ENCODE measurements at regions not wholly inside any gene's neighbourhood (a gene's known extent, or its start where the extent isn't known, plus 50 kb on each side); places are given as distances from the start of the nearest gene placed in this dataset.
"Not testable (repeated sequence)": the region's sequence is repeated elsewhere in the genome, so short reads cannot be mapped to it uniquely, and the experiment has no call there.

- dilution Hi-C loops (cut with MboI; ENCODE audit: extremely low pct_ligation_motif_present, low sequenced_read_pairs): no loop called here
- FAIRE-seq: no peak
- BruUV-seq (replicated peaks): no TSS peak
- Histone ChIP-seq H3K9me3 (replicated peaks; ENCODE audit: control insufficient read depth, insufficient read depth, low read length) (peaks cover 6% of the 10 kb centered on the region), H4K20me1 (replicated peaks; ENCODE audit: control insufficient read depth, extremely low read depth, insufficient read depth, low read length) (no peaks in the 10 kb centered on the region), H3K9ac (replicated peaks; ENCODE audit: extremely low read depth, insufficient read depth, low read length) (no peak overlapping the region), H3K79me2 (ENCODE audit: control insufficient read depth, insufficient read depth, low read length) (no peaks in the 10 kb centered on the region), H2AFZ (ENCODE audit: low read depth, low read length) (no peak overlapping the region), H3K4me2 (ENCODE audit: insufficient read depth, low read length) (no peak overlapping the region), H3K9me1 (replicated peaks; ENCODE audit: control insufficient read depth, extremely low read depth, insufficient read depth, low read length) (no peaks in the 10 kb centered on the region), H3K27me3 (ENCODE audit: control insufficient read depth in 2 of 2, insufficient read depth in 2 of 2, low read length in 2 of 2) (no peaks in the 10 kb centered on the region), H3K4me3 (replicated peaks in 1 of 3; ENCODE audit: insufficient read depth in 1 of 3, low read depth in 1 of 3, low read length in 3 of 3) (no peak overlapping the region), H3K27ac (ENCODE audit: insufficient read depth, low read depth, low read length) (no peak overlapping the region), H3K4me1 (ENCODE audit: control insufficient read depth, extremely low read depth, insufficient read depth, low read length) (no peaks in the 10 kb centered on the region), H3K36me3 (ENCODE audit: control insufficient read depth in 2 of 2, extremely low read depth in 1 of 2, insufficient read depth in 2 of 2, low read length in 2 of 2) (no peaks in the 10 kb centered on the region)
- intact Hi-C loops (cut with micrococcal nuclease): no loop called here
- ChIA-PET POLR2A (no interaction called here), CTCF (no interaction called here)
- no peak for TF ChIP-seq POLR2A (IDR thresholded peaks at IDR 0.05; ENCODE audit: low read depth, low read length)
- DNase-seq (ENCODE audit: low read depth, low spot score): no peak
These were observed 70.1 kb upstream of the TCERG1L start for GRCh38 chr10:131381576-131381975.

- CTCF ChIA-PET; H3K4me2 ChIP-seq (ENCODE audit: insufficient read depth, low read length); H3K9me1 ChIP-seq (replicated peaks; ENCODE audit: control insufficient read depth, extremely low read depth, insufficient read depth, low read length); H3K9ac ChIP-seq (replicated peaks; ENCODE audit: extremely low read depth, insufficient read depth, low read length); H3K27me3 ChIP-seq (ENCODE audit: control insufficient read depth in 2 of 2, insufficient read depth in 2 of 2, low read length in 2 of 2); POLR2A ChIA-PET; H3K36me3 ChIP-seq (ENCODE audit: control insufficient read depth in 2 of 2, extremely low read depth in 1 of 2, insufficient read depth in 2 of 2, low read length in 2 of 2); H3K4me1 ChIP-seq (ENCODE audit: control insufficient read depth, extremely low read depth, insufficient read depth, low read length); H3K27ac ChIP-seq (ENCODE audit: insufficient read depth, low read depth, low read length); H2AFZ ChIP-seq (ENCODE audit: low read depth, low read length); intact Hi-C loops (cut with micrococcal nuclease); dilution Hi-C loops (cut with MboI; ENCODE audit: extremely low pct_ligation_motif_present, low sequenced_read_pairs); DNase-seq (ENCODE audit: low read depth, low spot score); H3K4me3 ChIP-seq (replicated peaks in 1 of 3; ENCODE audit: insufficient read depth in 1 of 3, low read depth in 1 of 3, low read length in 3 of 3); BruUV-seq (replicated peaks); H3K9me3 ChIP-seq (replicated peaks; ENCODE audit: control insufficient read depth, insufficient read depth, low read length); H4K20me1 ChIP-seq (replicated peaks; ENCODE audit: control insufficient read depth, extremely low read depth, insufficient read depth, low read length); H3K79me2 ChIP-seq (ENCODE audit: control insufficient read depth, insufficient read depth, low read length); FAIRE-seq: not testable (repeated sequence)
These were observed 73.8 kb upstream of the TCERG1L start for GRCh38 chr10:131385161-131385872.
